Stimulated activated CD8-positive, alpha-beta memory T cell treated with anti-CD3 and anti-CD28 coated beads, Interleukin-7, amount 100 ng/mL, for 24 hours (primary cell): ENCODE measurements at regions not wholly inside any gene's neighbourhood (a gene's known extent, or its start where the extent isn't known, plus 50 kb on each side); places are given as distances from the start of the nearest gene placed in this dataset.
"Not testable (repeated sequence)": the region's sequence is repeated elsewhere in the genome, so short reads cannot be mapped to it uniquely, and the experiment has no call there.

Experiments
- DNase-seq: peaks from one replicate; pipeline ENCODE4 v3.0.0-alpha.2; 2020; ENCODE audit warnings: low read depth

- not testable (repeated sequence) for DNase-seq
These were observed 116.9 kb upstream of the AFDN start for GRCh38 chr6:167709776-167710336.

GRCh38 chr6:167710363-167710920, 116.3 kb upstream of the AFDN start:
- no peak for DNase-seq

- no peak for DNase-seq
These were observed 115.5 kb upstream of the AFDN start for GRCh38 chr6:167711211-167711610.

GRCh38 chr6:167711768-167712730, 114.7 kb upstream of the AFDN start:
- no peak for DNase-seq

GRCh38 chr6:167712731-167713475, 113.8 kb upstream of the AFDN start:
- no peak for DNase-seq

GRCh38 chr6:167714152-167714551, 112.6 kb upstream of the AFDN start:
- no peak for DNase-seq

- DNase-seq: no peak
These were observed 109.3 kb upstream of the AFDN start for GRCh38 chr6:167717455-167717854.

- no peak for DNase-seq
These were observed 108.8 kb upstream of the AFDN start for GRCh38 chr6:167717867-167718266.

GRCh38 chr6:167719920-167720319, 106.8 kb upstream of the AFDN start:
- DNase-seq: no peak

GRCh38 chr6:167720456-167721285, 106.0 kb upstream of the AFDN start:
- DNase-seq: no peak

GRCh38 chr6:167721291-167721690, 105.4 kb upstream of the AFDN start:
- DNase-seq: no peak

- DNase-seq: no peak
These were observed 103.9 kb upstream of the AFDN start for GRCh38 chr6:167722634-167723309.

GRCh38 chr6:167726043-167726621, 100.6 kb upstream of the AFDN start:
- DNase-seq: no peak

GRCh38 chr6:167730441-167730840, 96.3 kb upstream of the AFDN start:
- DNase-seq: no peak

GRCh38 chr6:167731216-167731615, 95.5 kb upstream of the AFDN start:
- no peak for DNase-seq

- DNase-seq: no peak
These were observed 94.8 kb upstream of the AFDN start for GRCh38 chr6:167731731-167732422.

GRCh38 chr6:167733740-167734661, 92.7 kb upstream of the AFDN start:
- DNase-seq: no peak

GRCh38 chr6:167734662-167735083, 92.0 kb upstream of the AFDN start:
- DNase-seq: no peak
